ENCODE measurements at regions not wholly inside any gene's neighbourhood (a gene's known extent, or its start where the extent isn't known, plus 50 kb on each side); places are given as distances from the start of the nearest gene placed in this dataset.

- TF ChIP-seq CTCF (IDR thresholded peaks at IDR 0.05; ENCODE audit: insufficient read depth, low read length, missing control alignments), result no peak
- ChIA-PET CTCF (no interaction called here), POLR2A (no interaction called here)
- no peak for DNase-seq (ENCODE audit: low read depth, low spot score)
- no peak overlapping the region for H3K4me3 ChIP-seq (ENCODE audit: low read depth, low read length)
Observed at GRCh38 chr10:128852902-128853301, 614.1 kb upstream of the MGMT start.

- CTCF ChIA-PET, result no interaction called here
- TF ChIP-seq CTCF (IDR thresholded peaks at IDR 0.05; ENCODE audit: insufficient read depth, low read length, missing control alignments), result no peak
- POLR2A ChIA-PET, result no interaction called here
- no peak overlapping the region for H3K4me3 ChIP-seq (ENCODE audit: low read depth, low read length)
- no peak for DNase-seq (ENCODE audit: low read depth, low spot score)
Observed at GRCh38 chr10:128853537-128853936, 613.5 kb upstream of the MGMT start.

- H3K4me3 ChIP-seq (ENCODE audit: low read depth, low read length), result no peak overlapping the region
- DNase-seq (ENCODE audit: low read depth, low spot score), result no peak
- CTCF ChIA-PET, result no interaction called here
- POLR2A ChIA-PET, result no interaction called here
- TF ChIP-seq CTCF (IDR thresholded peaks at IDR 0.05; ENCODE audit: insufficient read depth, low read length, missing control alignments), result no peak
Observed at GRCh38 chr10:128854204-128854603, 612.8 kb upstream of the MGMT start.

- POLR2A ChIA-PET, result no interaction called here
- CTCF ChIA-PET, result no interaction called here
- TF ChIP-seq CTCF (IDR thresholded peaks at IDR 0.05; ENCODE audit: insufficient read depth, low read length, missing control alignments), result no peak
- no peak for DNase-seq (ENCODE audit: low read depth, low spot score)
- H3K4me3 ChIP-seq (ENCODE audit: low read depth, low read length), result no peak overlapping the region
Observed at GRCh38 chr10:128854963-128855362, 612.1 kb upstream of the MGMT start.

- H3K4me3 ChIP-seq (ENCODE audit: low read depth, low read length), result no peak overlapping the region
- POLR2A ChIA-PET, result no interaction called here
- DNase-seq (ENCODE audit: low read depth, low spot score), result no peak
- CTCF ChIA-PET, result no interaction called here
- TF ChIP-seq CTCF (IDR thresholded peaks at IDR 0.05; ENCODE audit: insufficient read depth, low read length, missing control alignments), result no peak
Observed at GRCh38 chr10:128855618-128856428, 611.2 kb upstream of the MGMT start.

GRCh38 chr10:128859738-128860386 lies 607.2 kb upstream of the MGMT start:
- ChIA-PET CTCF (interaction anchor here (0.6 kb wide), 1 partner anchor 812 kb away, joined by 3 read pairs; no protein-coding TSS in a partner anchor), POLR2A (no interaction called here)
- TF ChIP-seq CTCF (IDR thresholded peaks at IDR 0.05; ENCODE audit: insufficient read depth, low read length, missing control alignments), result no peak
- no peak overlapping the region for H3K4me3 ChIP-seq (ENCODE audit: low read depth, low read length)
- no peak for DNase-seq (ENCODE audit: low read depth, low spot score)
